ENCODE measurements at regions not wholly inside any gene's neighbourhood (a gene's known extent, or its start where the extent isn't known, plus 50 kb on each side); places are given as distances from the start of the nearest gene placed in this dataset.

GRCh38 chr1:166353213-166353612 lies 186.4 kb upstream of the FAM78B start:
- CTCF ChIA-PET: interaction anchor here (0.6 kb wide), 1 partner anchor 64 kb away, joined by 4 read pairs; no protein-coding TSS in a partner anchor
- H3K27ac ChIP-seq (ENCODE audit: extremely low read depth, low read depth, low read length): no peak overlapping the region
- no peaks in the 10 kb centered on the region for H3K9me3 ChIP-seq (ENCODE audit: control insufficient read depth, insufficient read depth, low read depth, low read length)
- TF ChIP-seq SP2 (tag by site-specific recombination; IDR thresholded peaks at IDR 0.05) (no peak), ZNF488 (tag by site-specific recombination; IDR thresholded peaks at IDR 0.05) (no peak), EGR2 (tag by site-specific recombination; IDR thresholded peaks at IDR 0.05; ENCODE audit: low read depth) (no peak), ZNF169 (tag by site-specific recombination; IDR thresholded peaks at IDR 0.05) (no peak), REPIN1 (tag by site-specific recombination; IDR thresholded peaks at IDR 0.05; ENCODE audit: low read depth) (no peak), ZNF324 (tag by site-specific recombination; IDR thresholded peaks at IDR 0.05) (no peak), ZNF670 (tag by site-specific recombination; IDR thresholded peaks at IDR 0.05; ENCODE audit: low read depth) (no peak), TSHZ1 (tag by site-specific recombination; IDR thresholded peaks at IDR 0.05; ENCODE audit: borderline replicate concordance) (no peak), PRDM6 (tag by site-specific recombination; IDR thresholded peaks at IDR 0.05) (no peak), PRDM1 (tag by site-specific recombination; IDR thresholded peaks at IDR 0.05) (no peak), ZNF248 (tag by site-specific recombination; IDR thresholded peaks at IDR 0.05) (no peak), ZNF184 (tag by site-specific recombination; IDR thresholded peaks at IDR 0.05) (no peak), CTCF (tag by site-specific recombination; IDR thresholded peaks at IDR 0.05) (no peak), ZSCAN5A (tag by site-specific recombination; IDR thresholded peaks at IDR 0.05) (no peak)
- H3K36me3 ChIP-seq (ENCODE audit: control insufficient read depth in 2 of 2, insufficient read depth in 1 of 2, low read length in 2 of 2): no peaks in the 10 kb centered on the region
- H3K4me3 ChIP-seq (ENCODE audit: low read depth, low read length): no peak overlapping the region
- no peaks in the 10 kb centered on the region for H3K4me1 ChIP-seq (ENCODE audit: control insufficient read depth, insufficient read depth, low read length)
- POLR2A ChIA-PET: no interaction called here

GRCh38 chr1:166354406-166354805 lies 187.6 kb upstream of the FAM78B start:
- Histone ChIP-seq H3K27ac (ENCODE audit: extremely low read depth, low read depth, low read length) (no peak overlapping the region), H3K4me1 (ENCODE audit: control insufficient read depth, insufficient read depth, low read length) (no peaks in the 10 kb centered on the region), H3K36me3 (ENCODE audit: control insufficient read depth in 2 of 2, insufficient read depth in 1 of 2, low read length in 2 of 2) (no peaks in the 10 kb centered on the region), H3K9me3 (ENCODE audit: control insufficient read depth, insufficient read depth, low read depth, low read length) (no peaks in the 10 kb centered on the region), H3K4me3 (ENCODE audit: low read depth, low read length) (no peak overlapping the region)
- ChIA-PET POLR2A (no interaction called here), CTCF (no interaction called here)
- TF ChIP-seq ZNF645 (tag by site-specific recombination; IDR thresholded peaks at IDR 0.05) (no peak), ZFP37 (tag by site-specific recombination; IDR thresholded peaks at IDR 0.05) (no peak), MYNN (tag by site-specific recombination; IDR thresholded peaks at IDR 0.05; ENCODE audit: borderline replicate concordance) (no peak), ZFP3 (tag by site-specific recombination; IDR thresholded peaks at IDR 0.05; ENCODE audit: low read depth) (no peak), ZNF639 (tag by site-specific recombination; IDR thresholded peaks at IDR 0.05) (no peak), SCRT1 (tag by site-specific recombination; IDR thresholded peaks at IDR 0.05; ENCODE audit: borderline replicate concordance) (no peak), ZNF707 (tag by site-specific recombination; IDR thresholded peaks at IDR 0.05) (no peak), SCRT2 (tag by site-specific recombination; IDR thresholded peaks at IDR 0.05) (no peak), ZXDB (tag by site-specific recombination; IDR thresholded peaks at IDR 0.05) (no peak), ZNF112 (tag by site-specific recombination; IDR thresholded peaks at IDR 0.05) (no peak), ZNF302 (tag by site-specific recombination; IDR thresholded peaks at IDR 0.05; ENCODE audit: low read depth) (no peak)
